ENCODE measurements at regions not wholly inside any gene's neighbourhood (a gene's known extent, or its start where the extent isn't known, plus 50 kb on each side); places are given as distances from the start of the nearest gene placed in this dataset.

GRCh38 chr1:106458866-106459265, 597.6 kb upstream of the PRMT6 start:
- Histone ChIP-seq H3K36me3 (replicated peaks; ENCODE audit: insufficient read depth, low read length) (no peaks in the 10 kb centered on the region), H3K4me2 (ENCODE audit: low read depth, low read length) (no peak overlapping the region), H3K9me3 (replicated peaks; ENCODE audit: insufficient read depth, low read length) (no peaks in the 10 kb centered on the region), H3F3A (ENCODE audit: insufficient read depth, low read length) (no peaks in the 10 kb centered on the region), H3K79me2 (ENCODE audit: low read length) (no peaks in the 10 kb centered on the region), H2AFZ (ENCODE audit: low read length) (no peak overlapping the region), H3K27me3 (replicated peaks; ENCODE audit: insufficient read depth, low read length) (no peaks in the 10 kb centered on the region), H3K4me3 (ENCODE audit: low read length) (no peak overlapping the region), H3K27ac (ENCODE audit: low read length) (no peak overlapping the region), H3K4me1 (ENCODE audit: low read length) (no peaks in the 10 kb centered on the region), H4K20me1 (ENCODE audit: insufficient read depth, low read length) (no peaks in the 10 kb centered on the region), H3K9me2 (replicated peaks; ENCODE audit: insufficient read depth, low read length) (no peaks in the 10 kb centered on the region), H3K9ac (ENCODE audit: low read length) (no peak overlapping the region)
- DNase-seq = no peak
- TF ChIP-seq EZH2 (optimal IDR thresholded peaks at IDR 0.05; ENCODE audit: low read depth, low read length) (no peak), EZH2phosphoT487 (IDR thresholded peaks at IDR 0.05; ENCODE audit: low read length) (no peak), CTCF (IDR thresholded peaks at IDR 0.05; ENCODE audit: low read length) (no peak)

GRCh38 chr1:106459418-106459817, 597.1 kb upstream of the PRMT6 start:
- H3K27ac ChIP-seq (ENCODE audit: low read length) = no peak overlapping the region
- H3K27me3 ChIP-seq (replicated peaks; ENCODE audit: insufficient read depth, low read length) = no peaks in the 10 kb centered on the region
- no peaks in the 10 kb centered on the region for H3K36me3 ChIP-seq (replicated peaks; ENCODE audit: insufficient read depth, low read length)
- no peak overlapping the region for H2AFZ ChIP-seq (ENCODE audit: low read length)
- H3K79me2 ChIP-seq (ENCODE audit: low read length) = no peaks in the 10 kb centered on the region
- no peak overlapping the region for H3K4me2 ChIP-seq (ENCODE audit: low read depth, low read length)
- H4K20me1 ChIP-seq (ENCODE audit: insufficient read depth, low read length) = no peaks in the 10 kb centered on the region
- no peaks in the 10 kb centered on the region for H3K4me1 ChIP-seq (ENCODE audit: low read length)
- TF ChIP-seq CTCF (IDR thresholded peaks at IDR 0.05; ENCODE audit: low read length) = no peak
- no peak for TF ChIP-seq EZH2 (optimal IDR thresholded peaks at IDR 0.05; ENCODE audit: low read depth, low read length)
- no peak for TF ChIP-seq EZH2phosphoT487 (IDR thresholded peaks at IDR 0.05; ENCODE audit: low read length)
- no peak overlapping the region for H3K9ac ChIP-seq (ENCODE audit: low read length)
- DNase-seq = no peak
- H3K9me2 ChIP-seq (replicated peaks; ENCODE audit: insufficient read depth, low read length) = no peaks in the 10 kb centered on the region
- no peaks in the 10 kb centered on the region for H3K9me3 ChIP-seq (replicated peaks; ENCODE audit: insufficient read depth, low read length)
- no peak overlapping the region for H3K4me3 ChIP-seq (ENCODE audit: low read length)
- no peaks in the 10 kb centered on the region for H3F3A ChIP-seq (ENCODE audit: insufficient read depth, low read length)

GRCh38 chr1:106465666-106466065, 590.8 kb upstream of the PRMT6 start:
- H3K4me3 ChIP-seq (ENCODE audit: low read length) = no peak overlapping the region

More at GRCh38 chr1:106465666-106466065, 590.8 kb upstream of the PRMT6 start:
- Histone ChIP-seq H3F3A (ENCODE audit: insufficient read depth, low read length) (no peaks in the 10 kb centered on the region), H3K27ac (ENCODE audit: low read length) (no peak overlapping the region), H3K36me3 (replicated peaks; ENCODE audit: insufficient read depth, low read length) (no peaks in the 10 kb centered on the region), H3K79me2 (ENCODE audit: low read length) (no peaks in the 10 kb centered on the region), H3K9me2 (replicated peaks; ENCODE audit: insufficient read depth, low read length) (no peaks in the 10 kb centered on the region), H2AFZ (ENCODE audit: low read length) (no peak overlapping the region), H3K27me3 (replicated peaks; ENCODE audit: insufficient read depth, low read length) (no peaks in the 10 kb centered on the region), H4K20me1 (ENCODE audit: insufficient read depth, low read length) (no peaks in the 10 kb centered on the region), H3K4me1 (ENCODE audit: low read length) (no peaks in the 10 kb centered on the region), H3K9me3 (replicated peaks; ENCODE audit: insufficient read depth, low read length) (no peaks in the 10 kb centered on the region), H3K9ac (ENCODE audit: low read length) (no peak overlapping the region), H3K4me2 (ENCODE audit: low read depth, low read length) (no peak overlapping the region)
- DNase-seq = no peak
- TF ChIP-seq EZH2phosphoT487 (IDR thresholded peaks at IDR 0.05; ENCODE audit: low read length) (no peak), EZH2 (optimal IDR thresholded peaks at IDR 0.05; ENCODE audit: low read depth, low read length) (no peak), CTCF (IDR thresholded peaks at IDR 0.05; ENCODE audit: low read length) (no peak)

All from MM.1S (cell line).